ACC112 (cell line): ENCODE measurements at regions not wholly inside any gene's neighbourhood (a gene's known extent, or its start where the extent isn't known, plus 50 kb on each side); places are given as distances from the start of the nearest gene placed in this dataset.

Experiments used
- H2AFZ ChIP-seq: fragments of 200-600 bp; sonication (generic); one replicate; pipeline ENCODE4 v1.6.0; 2017; ENCODE audit warnings: antibody characterized with exemption, low read length; ENCODE audit not compliant: unreplicated experiment
- H3K27ac ChIP-seq: fragments of 200-600 bp; sonication (generic); 2 replicates; pipeline ENCODE4 v1.5.1; 2014; ENCODE audit warnings: low read depth, mild to moderate bottlenecking, antibody characterized with exemption, low read length, moderate library complexity
- H3K27me3 ChIP-seq: fragments of 200-600 bp; sonication (generic); 2 replicates; pipeline ENCODE4 v1.6.1; 2014; ENCODE audit warnings: mild to moderate bottlenecking, antibody characterized with exemption, low read length, moderate library complexity, mixed read lengths; ENCODE audit not compliant: insufficient read depth
- H3K36me3 ChIP-seq: fragments of 200-600 bp; sonication (generic); 2 replicates; pipeline ENCODE4 v1.6.1; 2016; ENCODE audit warnings: mild to moderate bottlenecking, antibody characterized with exemption, low read length, moderate library complexity, mixed read lengths; ENCODE audit not compliant: insufficient read depth
- H3K4me1 ChIP-seq: fragments of 200-600 bp; sonication (generic); one replicate; pipeline ENCODE4 v1.6.1; 2016; ENCODE audit warnings: low read length, mixed read lengths; ENCODE audit not compliant: insufficient read depth, unreplicated experiment, control insufficient read depth
- H3K4me3 ChIP-seq: fragments of 200-600 bp; sonication (generic); 2 replicates; pipeline ENCODE4 v1.5.1; 2014; ENCODE audit warnings: mild to moderate bottlenecking, low read depth, low read length
- H3K79me2 ChIP-seq: fragments of 200-600 bp; sonication (generic); one replicate; pipeline ENCODE4 v1.6.0; 2016; ENCODE audit warnings: low read length; ENCODE audit not compliant: control insufficient read depth, unreplicated experiment, insufficient read depth

DNA sequence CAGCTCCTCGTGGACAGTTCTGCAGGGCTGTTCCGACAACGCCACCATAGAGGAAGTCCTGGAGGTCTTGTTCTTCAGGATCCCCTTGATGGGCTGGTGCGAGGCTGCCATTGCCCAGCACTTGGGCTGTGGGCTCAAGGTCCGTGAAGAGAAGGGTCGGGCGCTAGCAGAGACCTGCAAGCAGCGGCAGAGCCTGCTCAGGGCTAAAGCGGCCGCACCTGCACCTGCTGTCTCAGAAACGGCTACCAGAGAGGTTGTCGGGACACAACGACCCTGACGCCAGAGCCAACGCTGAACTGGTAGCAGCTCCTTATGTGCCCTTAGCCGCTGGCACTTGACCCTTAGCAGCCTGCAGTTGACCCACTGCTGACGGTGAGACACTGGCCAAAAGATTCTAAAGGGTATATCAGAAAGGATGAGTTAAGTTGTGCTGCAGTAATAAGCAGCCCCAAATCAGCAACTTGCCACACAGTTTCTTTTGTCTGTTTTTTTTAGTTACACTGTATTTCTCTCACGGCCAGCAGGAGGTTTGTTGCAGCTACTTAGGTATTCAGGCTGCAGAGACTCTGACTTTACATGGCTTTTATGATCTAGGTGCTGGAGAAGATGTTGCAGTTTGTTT is 55.5 kb upstream of the ST6GAL2 start:
- no peak overlapping the region for H3K27ac ChIP-seq
- no peak overlapping the region for H3K4me3 ChIP-seq
- H2AFZ ChIP-seq, result no peak overlapping the region
- no peaks in the 10 kb centered on the region for H3K36me3 ChIP-seq
- H3K79me2 ChIP-seq, result no peaks in the 10 kb centered on the region
- peaks cover 6% of the 10 kb centered on the region for H3K4me1 ChIP-seq
- H3K27me3 ChIP-seq, result no peaks in the 10 kb centered on the region

GRCh38 chr2:106943468-106944200 is 57.7 kb upstream of the ST6GAL2 start:
- Histone ChIP-seq H3K27ac (no peak overlapping the region), H3K4me3 (no peak overlapping the region), H3K27me3 (no peaks in the 10 kb centered on the region), H3K4me1 (peaks cover 6% of the 10 kb centered on the region), H3K36me3 (no peaks in the 10 kb centered on the region), H3K79me2 (no peaks in the 10 kb centered on the region), H2AFZ (no peak overlapping the region)

DNA sequence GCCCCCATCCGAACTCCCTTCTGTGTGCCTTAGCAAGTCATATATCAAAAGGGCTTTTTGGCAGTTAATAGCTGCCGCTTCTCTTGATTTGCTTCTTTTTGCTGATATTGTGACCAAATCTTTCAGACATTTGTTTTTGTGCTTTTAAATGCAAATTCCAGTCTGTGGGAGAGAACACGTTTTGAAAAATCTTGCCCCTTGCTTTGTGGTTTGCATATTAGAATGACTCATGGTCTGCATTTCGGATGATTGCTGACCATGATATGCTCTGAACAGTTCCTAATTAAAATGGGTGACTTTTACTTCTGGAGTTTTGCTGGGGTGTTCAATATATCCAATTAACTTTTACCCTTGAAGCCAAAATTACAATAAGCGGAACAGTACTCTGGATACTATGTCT is 58.2 kb upstream of the ST6GAL2 start:
- Histone ChIP-seq H2AFZ (no peak overlapping the region), H3K4me3 (no peak overlapping the region)

GRCh38 chr2:106948540-106948939 is 62.6 kb upstream of the ST6GAL2 start:
- Histone ChIP-seq H3K79me2 (no peaks in the 10 kb centered on the region), H3K36me3 (no peaks in the 10 kb centered on the region), H3K27me3 (no peaks in the 10 kb centered on the region), H3K27ac (no peak overlapping the region), H3K4me1 (peaks cover 6% of the 10 kb centered on the region), H2AFZ (no peak overlapping the region), H3K4me3 (no peak overlapping the region)

More for the DNA sequence above, 58.2 kb upstream of the ST6GAL2 start:
- no peak overlapping the region for H3K27ac ChIP-seq
- H3K27me3 ChIP-seq, result no peaks in the 10 kb centered on the region
- peaks cover 6% of the 10 kb centered on the region for H3K4me1 ChIP-seq
- H3K36me3 ChIP-seq, result no peaks in the 10 kb centered on the region
- H3K79me2 ChIP-seq, result no peaks in the 10 kb centered on the region

GRCh38 chr2:106953236-106953635 is 67.3 kb upstream of the ST6GAL2 start:
- Histone ChIP-seq H3K36me3 (no peaks in the 10 kb centered on the region), H3K79me2 (no peaks in the 10 kb centered on the region), H3K27me3 (no peaks in the 10 kb centered on the region), H3K27ac (no peak overlapping the region), H3K4me1 (peaks cover 9% of the 10 kb centered on the region), H2AFZ (no peak overlapping the region), H3K4me3 (no peak overlapping the region)

DNA sequence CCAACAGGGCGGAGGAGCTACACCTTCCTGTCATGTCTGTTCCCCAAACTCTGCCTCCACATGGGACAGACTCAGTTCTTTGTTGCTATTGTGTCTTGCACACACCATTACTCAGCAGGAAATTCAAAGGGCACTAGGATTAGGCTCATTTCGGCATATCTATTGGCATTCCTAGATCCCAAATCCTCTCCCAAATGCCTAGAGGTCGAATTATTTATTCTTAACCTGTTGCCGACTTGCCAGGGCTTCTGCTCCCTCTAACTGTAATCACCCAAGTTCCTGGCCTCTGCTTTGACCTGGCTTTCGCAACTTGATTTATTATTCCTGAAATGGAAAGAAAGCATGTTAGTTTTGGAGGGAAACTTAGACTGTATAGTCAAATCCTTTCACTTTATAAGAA is 67.8 kb upstream of the ST6GAL2 start:
- H3K4me3 ChIP-seq, result no peak overlapping the region
- no peaks in the 10 kb centered on the region for H3K36me3 ChIP-seq
- H3K27me3 ChIP-seq, result no peaks in the 10 kb centered on the region
- H3K4me1 ChIP-seq, result peaks cover 9% of the 10 kb centered on the region
- H3K79me2 ChIP-seq, result no peaks in the 10 kb centered on the region
- H2AFZ ChIP-seq, result no peak overlapping the region
- H3K27ac ChIP-seq, result no peak overlapping the region

GRCh38 chr2:106954304-106954703 is 68.3 kb upstream of the ST6GAL2 start:
- Histone ChIP-seq H3K36me3 (no peaks in the 10 kb centered on the region), H3K4me3 (no peak overlapping the region), H3K27me3 (no peaks in the 10 kb centered on the region), H3K79me2 (no peaks in the 10 kb centered on the region), H3K4me1 (peaks cover 9% of the 10 kb centered on the region), H3K27ac (no peak overlapping the region), H2AFZ (no peak overlapping the region)

DNA sequence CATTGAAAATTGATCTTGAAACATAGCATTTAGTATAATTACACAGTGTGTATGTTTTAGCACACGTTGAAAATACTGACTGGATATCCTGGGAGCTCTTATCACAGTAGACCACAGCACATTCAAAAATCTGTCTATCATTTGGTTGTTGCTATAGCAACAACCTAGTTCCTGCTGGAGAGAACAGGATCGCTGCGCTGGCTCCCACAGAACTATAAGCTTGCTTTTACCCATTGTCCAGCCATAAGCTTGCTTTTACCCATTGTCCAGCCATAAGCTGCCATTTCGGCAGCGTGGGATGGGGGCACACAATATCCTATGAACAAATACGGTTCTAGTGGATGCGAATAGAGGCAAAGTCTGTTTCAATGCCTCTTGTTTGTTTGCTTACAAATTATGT is 70.4 kb upstream of the ST6GAL2 start:
- H2AFZ ChIP-seq, result no peak overlapping the region
- H3K79me2 ChIP-seq, result no peaks in the 10 kb centered on the region
- H3K27ac ChIP-seq, result no peak overlapping the region
- peaks cover 9% of the 10 kb centered on the region for H3K4me1 ChIP-seq
- no peaks in the 10 kb centered on the region for H3K36me3 ChIP-seq
- no peaks in the 10 kb centered on the region for H3K27me3 ChIP-seq
- no peak overlapping the region for H3K4me3 ChIP-seq

GRCh38 chr2:106956879-106957278 is 70.9 kb upstream of the ST6GAL2 start:
- H2AFZ ChIP-seq, result no peak overlapping the region
- no peaks in the 10 kb centered on the region for H3K36me3 ChIP-seq
- H3K4me1 ChIP-seq, result peaks cover 9% of the 10 kb centered on the region
- H3K27me3 ChIP-seq, result no peaks in the 10 kb centered on the region
- H3K27ac ChIP-seq, result no peak overlapping the region
- H3K79me2 ChIP-seq, result no peaks in the 10 kb centered on the region
- H3K4me3 ChIP-seq, result no peak overlapping the region

DNA sequence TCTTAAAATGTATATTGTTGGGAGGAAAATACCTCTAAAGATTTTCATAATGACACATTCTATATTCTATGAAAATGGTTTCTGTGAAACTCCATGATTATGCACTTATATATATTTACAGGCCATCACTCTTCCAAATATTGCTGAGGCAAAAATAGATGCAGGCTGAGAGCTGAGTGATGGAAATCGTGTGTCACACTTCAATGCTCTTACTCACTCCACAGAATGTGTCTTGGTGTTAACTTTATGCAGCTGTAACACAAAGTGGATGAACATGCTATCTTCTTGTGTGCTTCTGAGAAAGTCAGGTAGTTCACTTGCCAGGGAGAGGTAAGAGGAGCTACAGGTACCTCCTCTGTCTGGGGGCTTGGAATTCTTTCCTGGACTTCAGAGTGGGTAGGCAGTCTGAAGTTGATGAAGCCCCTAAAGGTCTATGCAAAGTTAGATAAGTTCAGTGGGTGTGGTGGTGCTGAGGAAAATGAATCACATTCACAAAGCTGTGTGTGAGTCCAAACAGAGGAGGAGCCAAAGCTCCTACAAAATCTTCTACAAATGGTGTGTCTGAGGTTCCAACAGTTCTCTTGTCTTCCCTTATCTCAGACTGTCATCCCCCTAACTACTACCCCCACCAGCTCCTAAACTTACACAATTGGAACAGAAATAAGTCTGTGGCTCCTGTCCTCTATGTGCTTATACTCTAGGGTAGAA is 74.2 kb upstream of the ST6GAL2 start:
- Histone ChIP-seq H3K27ac (no peak overlapping the region), H3K27me3 (no peaks in the 10 kb centered on the region), H3K4me1 (peaks cover 5% of the 10 kb centered on the region), H3K4me3 (no peak overlapping the region), H2AFZ (no peak overlapping the region), H3K79me2 (no peaks in the 10 kb centered on the region), H3K36me3 (no peaks in the 10 kb centered on the region)
